Fibroblast of skin of abdomen (primary cell): ENCODE measurements at regions not wholly inside any gene's neighbourhood (a gene's known extent, or its start where the extent isn't known, plus 50 kb on each side); places are given as distances from the start of the nearest gene placed in this dataset.
"Not testable (repeated sequence)": the region's sequence is repeated elsewhere in the genome, so short reads cannot be mapped to it uniquely, and the experiment has no call there.

ENCODE experiments used
- DNase-seq: peaks from one replicate; pipeline ENCODE4 v3.0.0-alpha.2; 2013

DNA sequence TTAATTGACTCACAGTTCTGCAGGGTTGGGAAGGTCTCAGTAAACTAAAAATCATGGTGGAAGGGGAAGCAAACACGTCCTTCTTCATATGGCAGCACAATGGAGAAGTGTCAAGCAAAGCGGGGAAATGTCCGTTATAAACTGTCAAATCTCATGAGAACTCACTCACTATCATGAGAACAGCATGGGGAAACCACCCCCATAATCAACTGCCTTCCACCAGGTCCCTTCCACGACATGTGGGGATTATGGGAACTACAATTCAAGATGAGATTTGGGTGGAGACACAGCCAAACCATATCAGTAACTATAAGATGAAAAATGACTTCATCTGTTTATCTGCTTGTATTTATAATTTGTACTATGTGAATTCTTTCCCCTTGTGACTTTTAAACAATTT, 577.6 kb upstream of the MDGA2 start:
- no peak for DNase-seq

- no peak for DNase-seq
Measured at GRCh38 chr14:48251290-48251689, 575.9 kb upstream of the MDGA2 start.

DNA sequence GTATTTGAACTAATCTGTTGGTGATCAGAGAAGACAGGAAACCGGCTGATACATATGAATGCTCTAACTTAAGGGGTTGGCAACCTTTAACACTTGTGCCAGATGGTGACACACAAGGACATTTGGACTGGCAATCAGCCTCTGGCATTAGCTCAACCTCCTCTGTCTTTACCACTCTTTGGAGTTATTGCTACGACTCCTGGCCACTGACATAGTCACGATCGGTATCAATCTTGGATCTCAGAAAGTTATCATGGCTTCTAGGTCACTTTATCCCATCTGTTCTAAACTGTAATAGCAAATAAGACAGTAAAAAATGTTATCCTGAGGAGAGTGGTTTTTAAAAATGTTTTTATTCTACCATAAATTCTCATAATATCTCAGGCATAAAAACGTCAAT, 575.2 kb upstream of the MDGA2 start:
- DNase-seq: no peak

DNA sequence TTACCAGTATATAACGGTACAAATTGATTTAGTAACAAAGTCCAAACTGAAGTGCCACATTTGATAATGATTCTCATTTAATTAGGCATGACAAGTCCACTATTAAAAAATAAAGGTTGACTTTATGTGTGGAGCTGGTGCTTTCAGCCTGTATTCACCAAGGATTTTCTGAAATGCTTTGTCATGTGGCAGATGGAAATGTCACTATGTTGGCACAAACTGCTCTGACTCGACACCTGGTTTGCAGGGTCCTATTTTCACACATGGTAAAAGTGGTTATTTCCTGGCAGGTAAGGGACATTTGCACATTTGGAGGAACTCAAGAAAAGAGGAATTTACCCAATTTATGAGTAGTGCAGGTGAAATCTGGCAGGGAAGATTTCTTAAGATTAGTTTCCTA, 572.6 kb upstream of the MDGA2 start:
- DNase-seq: no peak

GRCh38 chr14:48243900-48244299, 568.5 kb upstream of the MDGA2 start:
- DNase-seq: no peak

DNA sequence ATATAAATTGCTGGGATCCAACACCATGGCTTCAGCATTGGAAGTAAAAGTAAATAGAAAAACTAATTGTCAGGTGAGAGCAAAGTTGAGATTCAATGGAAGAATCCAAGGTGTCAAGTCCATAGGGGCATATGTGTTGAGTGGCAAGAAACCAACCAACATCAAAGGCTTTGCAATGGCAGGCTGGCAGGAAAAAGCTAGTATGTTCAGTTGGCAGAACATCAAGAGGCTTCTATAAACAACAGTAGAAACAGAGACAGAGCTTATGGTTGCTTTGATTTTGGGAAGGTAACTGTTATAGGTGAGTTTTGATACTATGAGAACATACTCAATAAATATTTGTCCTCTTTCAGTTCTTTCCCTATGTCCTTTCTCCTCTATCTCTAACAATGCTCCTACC, 553.7 kb upstream of the MDGA2 start:
- DNase-seq: no peak

DNA sequence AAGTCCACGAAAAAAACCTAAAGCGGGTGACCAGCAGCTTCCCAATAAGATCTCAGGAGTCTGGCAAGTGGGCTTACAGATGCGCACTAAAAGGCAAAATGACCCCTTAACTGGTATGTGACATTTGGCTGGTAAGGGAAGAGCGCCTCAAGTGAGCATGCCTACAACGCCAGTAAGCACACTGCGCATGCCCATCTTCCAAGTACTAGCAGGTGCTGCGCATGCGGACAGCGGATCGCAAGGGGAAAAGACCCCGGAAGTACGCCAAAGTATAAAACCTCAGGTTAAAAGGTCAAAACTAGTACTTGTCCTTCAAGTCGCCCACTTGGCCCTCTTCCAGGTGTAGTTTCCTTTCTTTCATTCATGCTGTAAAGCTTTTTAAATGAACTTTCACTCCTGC, 518.5 kb upstream of the MDGA2 start:
- DNase-seq: no peak

DNA sequence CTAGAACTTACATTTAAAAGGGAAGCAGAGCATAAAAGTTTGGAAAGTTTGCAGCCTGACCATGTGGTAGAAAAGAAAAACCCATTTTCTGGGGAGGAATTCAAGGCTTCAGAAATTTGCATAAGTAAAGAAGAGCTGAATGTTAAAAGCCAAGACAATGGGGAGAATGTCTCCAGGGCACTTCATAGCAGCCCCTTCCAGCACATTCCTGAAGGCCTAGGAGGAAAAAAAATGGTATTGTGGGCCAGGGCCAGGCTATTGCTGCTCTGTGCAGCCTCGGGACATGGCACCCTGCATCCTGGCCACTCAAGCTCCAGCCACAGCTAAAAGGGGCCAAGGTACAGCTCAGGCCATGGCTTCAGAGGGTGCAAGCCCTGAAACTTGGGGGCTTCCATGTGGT, 474.2 kb upstream of the MDGA2 start:
- DNase-seq: not testable (repeated sequence)

DNA sequence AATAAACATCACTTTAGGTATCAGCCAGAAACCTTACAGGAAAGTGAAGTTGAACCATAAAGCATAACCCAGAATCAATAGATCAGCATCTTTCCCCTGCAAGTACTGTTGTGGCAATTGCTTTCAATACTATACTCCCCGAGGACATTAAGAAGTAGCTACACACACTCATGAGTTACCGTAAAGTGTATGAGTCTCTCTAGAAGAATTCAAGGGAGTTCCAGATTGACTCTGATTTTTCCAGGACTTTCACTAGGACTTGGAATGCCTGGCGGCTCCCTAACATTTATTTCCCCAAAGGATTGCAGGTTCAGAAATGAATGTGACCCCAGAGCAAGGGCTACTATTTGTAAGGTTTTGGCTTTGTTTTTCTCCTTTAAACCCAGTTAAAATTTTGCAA, 465.4 kb upstream of the MDGA2 start:
- DNase-seq: no peak

- no peak for DNase-seq
Measured at GRCh38 chr14:48129472-48129871, 454.1 kb upstream of the MDGA2 start.

GRCh38 chr14:48127674-48128073, 452.3 kb upstream of the MDGA2 start:
- DNase-seq: no peak

- DNase-seq: no peak
Measured at GRCh38 chr14:48125654-48126053, 450.2 kb upstream of the MDGA2 start.

- DNase-seq: no peak
Measured at GRCh38 chr14:48113713-48114112, 438.3 kb upstream of the MDGA2 start.

- DNase-seq: no peak
Measured at GRCh38 chr14:48111151-48111550, 435.7 kb upstream of the MDGA2 start.

- DNase-seq: no peak
Measured at GRCh38 chr14:48107646-48108045, 432.2 kb upstream of the MDGA2 start.

DNA sequence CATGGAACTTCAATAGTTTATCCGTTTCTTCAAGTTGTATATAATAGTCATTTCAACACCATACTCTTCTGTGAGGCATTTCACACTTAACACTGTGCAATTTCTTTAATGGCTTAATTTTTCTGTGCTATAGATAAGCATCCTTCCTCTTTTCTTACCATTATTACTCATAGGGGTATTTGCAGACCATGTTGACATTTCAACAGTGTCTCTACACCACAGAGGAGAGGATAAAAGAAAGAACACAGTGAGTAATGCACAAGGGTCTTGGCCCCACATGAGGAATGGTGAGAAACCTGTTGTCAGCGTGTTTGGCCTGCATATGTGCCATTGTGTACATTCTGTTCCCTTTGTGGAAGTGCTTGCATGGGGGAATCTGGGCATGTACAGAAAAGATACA, 421.5 kb upstream of the MDGA2 start:
- no peak for DNase-seq

DNA sequence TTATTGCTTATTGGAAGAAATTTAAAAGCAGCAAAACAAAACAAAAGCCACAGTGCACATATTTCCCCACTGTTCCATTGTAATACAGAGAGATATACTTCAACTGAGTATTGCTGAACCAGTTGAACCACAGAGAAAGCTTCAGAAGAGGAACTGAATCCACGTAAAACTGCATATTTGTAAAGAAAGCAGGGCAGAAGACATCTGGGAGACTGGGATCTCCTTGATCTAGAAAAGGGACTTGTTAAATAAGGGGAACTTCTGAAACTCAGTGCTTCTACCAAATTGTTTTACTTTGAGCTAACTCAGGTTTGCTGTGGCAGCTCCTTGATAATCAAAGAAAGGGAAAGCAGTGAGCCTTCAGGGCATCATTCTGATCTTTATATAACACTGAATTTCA, 411.1 kb upstream of the MDGA2 start:
- DNase-seq: no peak

- DNase-seq: no peak
Measured at GRCh38 chr14:48075487-48075886, 400.1 kb upstream of the MDGA2 start.

DNA sequence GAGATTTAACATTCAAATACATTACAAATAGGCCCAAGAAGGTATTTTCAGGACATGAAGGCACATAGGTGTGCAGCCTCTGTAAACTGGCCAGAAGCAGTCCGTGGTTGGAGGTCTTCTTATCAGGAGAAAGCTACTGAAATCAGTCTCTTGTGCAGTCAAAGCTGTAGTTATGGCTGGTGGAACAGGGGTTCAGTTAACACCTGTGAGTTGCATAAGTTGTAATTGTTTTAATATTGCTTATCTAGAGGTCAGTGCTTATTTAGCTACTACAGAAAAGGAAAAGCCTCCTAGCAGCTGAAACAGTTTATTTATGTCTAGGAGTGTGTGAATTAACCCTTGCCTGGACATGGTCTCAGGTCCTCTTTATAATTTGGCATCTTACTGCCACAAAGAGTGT, 377.6 kb upstream of the MDGA2 start:
- DNase-seq: no peak

DNA sequence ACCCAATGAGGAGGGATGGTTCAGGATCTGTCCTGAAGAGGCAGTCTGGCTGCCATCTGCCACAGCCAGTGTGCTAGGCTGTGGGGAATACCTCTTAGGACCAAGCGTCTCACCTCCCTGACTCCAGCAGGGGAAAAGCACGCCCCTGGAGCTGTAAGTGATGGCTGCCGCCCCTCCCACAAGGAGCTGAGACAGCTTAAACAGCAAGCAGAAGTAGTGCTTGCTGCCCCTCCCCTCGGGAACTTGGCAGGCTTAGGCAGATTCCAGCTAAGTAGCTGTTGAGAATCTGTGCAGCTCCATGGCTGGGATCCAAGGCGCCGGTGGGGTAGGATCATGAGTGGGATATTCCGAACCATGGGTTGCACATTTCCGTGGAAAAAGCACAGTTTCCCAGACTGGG, 360.4 kb upstream of the MDGA2 start:
- DNase-seq: no peak

GRCh38 chr14:48027115-48027514, 351.7 kb upstream of the MDGA2 start:
- no peak for DNase-seq

DNA sequence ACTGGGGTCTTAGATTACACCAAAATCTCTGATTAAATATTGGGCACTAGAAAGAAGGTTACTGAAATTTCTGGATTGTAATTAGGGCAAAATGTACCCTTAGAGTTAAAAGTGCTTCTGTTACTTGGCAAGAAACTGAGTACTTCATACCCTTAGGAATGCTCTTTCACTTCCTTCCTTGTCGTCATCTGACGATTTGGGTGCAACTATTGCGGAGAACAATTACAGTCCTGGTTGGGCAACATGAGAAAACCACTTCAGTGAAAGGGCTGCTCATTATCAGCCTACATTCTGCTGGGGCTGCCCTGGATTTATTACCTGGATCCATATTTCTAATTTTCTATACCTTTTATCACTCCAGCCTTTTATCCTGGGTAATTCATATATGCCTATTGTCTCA, 348.5 kb upstream of the MDGA2 start:
- no peak for DNase-seq

- DNase-seq: not testable (repeated sequence)
Measured at GRCh38 chr14:48011484-48011883, 336.1 kb upstream of the MDGA2 start.

- DNase-seq: no peak
Measured at GRCh38 chr14:48008646-48009045, 333.2 kb upstream of the MDGA2 start.

DNA sequence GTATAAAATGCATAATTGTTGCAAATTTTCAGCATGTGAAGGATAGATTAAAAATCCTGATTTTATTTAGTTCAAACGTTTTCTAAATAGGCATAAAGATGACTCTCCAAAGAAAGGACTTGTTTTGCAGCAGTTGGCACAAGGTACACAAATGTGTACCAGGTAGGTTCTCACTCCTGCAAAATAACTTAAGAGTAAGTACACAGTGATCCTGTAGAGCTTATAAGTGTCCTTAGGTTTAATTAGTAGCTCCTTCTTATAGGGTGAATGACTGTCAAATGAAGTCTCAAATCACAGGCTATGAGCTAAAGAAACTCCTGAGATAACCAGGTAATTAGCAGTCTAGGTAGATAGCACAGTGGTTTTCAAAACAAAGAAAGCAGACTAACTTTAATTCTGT, 330.6 kb upstream of the MDGA2 start:
- DNase-seq: no peak

DNA sequence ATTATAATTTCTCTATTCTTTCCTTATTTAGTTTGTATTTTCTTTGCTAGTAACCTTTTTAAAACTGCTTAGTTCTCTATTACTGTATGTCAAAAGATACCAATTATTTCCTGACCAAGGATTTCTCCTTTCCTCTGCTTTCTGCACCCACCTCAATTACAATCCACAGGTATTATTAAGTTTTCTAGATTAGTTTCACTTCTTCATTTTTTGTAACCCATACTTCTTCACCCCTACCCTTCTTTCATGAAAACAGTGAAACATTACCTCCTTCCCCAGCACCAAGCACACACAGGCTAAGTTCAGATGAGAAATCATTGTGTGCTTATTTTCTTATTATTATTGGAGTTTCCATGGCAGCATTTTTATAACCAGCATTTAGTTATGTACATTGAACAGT, 318.5 kb upstream of the MDGA2 start:
- no peak for DNase-seq
